HCT116 (cell line): ENCODE measurements at regions not wholly inside any gene's neighbourhood (a gene's known extent, or its start where the extent isn't known, plus 50 kb on each side); places are given as distances from the start of the nearest gene placed in this dataset.

ENCODE experiments used
- ATAC-seq: fragments of 200-7000 bp; cut with Tn5 transposase; 2 replicates; pipeline ENCODE4 v1.9.1; 2020; ENCODE audit warnings: mild to moderate bottlenecking, moderate library complexity
- BruUV-seq: library from RNA; stranded (reverse); fragments of 400-500 nt; replicated peaks from 2 replicates; lab custom pipeline; 2021; lab: Mats Ljungman, UMichigan
- CTCF ChIA-PET: fragments of 300-600 bp; sonication (Branson Sonifier 250); formaldehyde crosslinking; loops from one replicate; lab custom pipeline; 2021; ENCODE audit warnings: antibody characterized with exemption; lab: Charles Lee
- POLR2A ChIA-PET: fragments of 300-600, 350-600 bp; sonication (Branson Sonifier 250); formaldehyde crosslinking; loops from one replicate; lab custom pipeline; 2021; ENCODE audit warnings: antibody characterized with exemption; lab: Charles Lee
- RAD21 ChIA-PET, 2 experiments: fragments of 300-600 bp; sonication (Branson Sonifier 250); formaldehyde crosslinking; loops; one replicate each; lab custom pipeline; 2023; ENCODE audit warnings: low total read pairs in 2 of 2; ENCODE audit not compliant: uncharacterized antibody in 2 of 2, unreplicated experiment in 2 of 2, low non-redundant PET in 1 of 2; lab: Charles Lee
- DNase-seq: peaks from one replicate; pipeline ENCODE4 v3.0.0-alpha.2; 2010; ENCODE audit warnings: low read depth, low spot score
- H2AFZ ChIP-seq: fragments of 200-600 bp; shearing (Covaris generic), sonication (generic); 2 replicates; pipeline ENCODE4 v1.6.1; 2017; ENCODE audit warnings: low read depth, mixed run types, mixed read lengths, antibody characterized with exemption, low read length; ENCODE audit not compliant: poor library complexity, severe bottlenecking
- H3K27ac ChIP-seq: 2 replicates; pipeline ENCODE4 v1.5.1; 2012; ENCODE audit warnings: low read depth, low read length
- H3K27me3 ChIP-seq: fragments of 200-600 bp; sonication (generic); 2 replicates; pipeline ENCODE4 v1.6.1; 2016; ENCODE audit warnings: mixed run types, low read length, mixed read lengths; ENCODE audit not compliant: insufficient read depth
- H3K36me3 ChIP-seq, 2 experiments: fragments of 200-500 bp in 1 of 2; fragments of 200-600 bp in 1 of 2; sonication (Bioruptor generic) in 1 of 2; sonication (generic) in 1 of 2; 2 replicates each; pipeline versions ENCODE4 v1.5.1 to v1.6.1; 2014 to 2016; ENCODE audit warnings: low read length in 2 of 2, inconsistent platforms in 1 of 2, mixed read lengths in 1 of 2, mixed run types in 1 of 2; ENCODE audit not compliant: insufficient read depth in 2 of 2, control insufficient read depth in 1 of 2
- H3K4me1 ChIP-seq, 2 experiments: fragments of 200-600 bp in 1 of 2; sonication (generic) in 1 of 2; 2 replicates each; pipeline versions ENCODE4 v1.5.1 to v1.6.1; 2012 to 2017; ENCODE audit warnings: low read length in 2 of 2, inconsistent platforms in 1 of 2, mild to moderate bottlenecking in 1 of 2, mixed read lengths in 1 of 2, mixed run types in 1 of 2, moderate library complexity in 1 of 2; ENCODE audit not compliant: insufficient read depth in 2 of 2, control insufficient read depth in 1 of 2
- H3K4me2 ChIP-seq: fragments of 200-600 bp; sonication (generic); 2 replicates; pipeline ENCODE4 v1.6.1; 2017; ENCODE audit warnings: mixed run types, low read length, mixed read lengths
- H3K4me3 ChIP-seq, 2 experiments: fragments of 200-600 bp in 1 of 2; sonication (generic) in 1 of 2; replicated peaks in 1 of 2; 2 replicates each; pipeline ENCODE4 v1.5.1; 2011 to 2016; ENCODE audit warnings: low read length in 2 of 2, control low read depth in 1 of 2, low read depth in 1 of 2, mild to moderate bottlenecking in 1 of 2, mixed read lengths in 1 of 2, mixed run types in 1 of 2
- H3K79me2 ChIP-seq: fragments of 200-600 bp; sonication (generic); 2 replicates; pipeline ENCODE4 v1.6.1; 2017; ENCODE audit warnings: mild to moderate bottlenecking, mixed run types, low read length, moderate library complexity, mixed read lengths; ENCODE audit not compliant: insufficient read depth
- H3K9ac ChIP-seq: fragments of 200-600 bp; sonication (generic); 2 replicates; pipeline ENCODE4 v1.6.1; 2016; ENCODE audit warnings: low read length, mixed read lengths
- H3K9me2 ChIP-seq: fragments of 200-600 bp; sonication (generic), shearing (Covaris generic); 2 replicates; pipeline ENCODE4 v1.6.1; 2017; ENCODE audit warnings: mixed run types, mild to moderate bottlenecking, moderate library complexity; ENCODE audit not compliant: insufficient read depth
- H3K9me3 ChIP-seq, 2 experiments: fragments of 200-500 bp in 1 of 2; fragments of 200-600 bp in 1 of 2; sonication (Bioruptor generic) in 1 of 2; sonication (generic) in 1 of 2; 2 replicates each; pipeline ENCODE4 v1.6.1; 2014 to 2017; ENCODE audit warnings: low read length in 2 of 2, mixed read lengths in 2 of 2, inconsistent platforms in 1 of 2, low read depth in 1 of 2, mild to moderate bottlenecking in 1 of 2, mixed run types in 1 of 2, moderate library complexity in 1 of 2; ENCODE audit not compliant: control insufficient read depth in 1 of 2, insufficient read depth in 1 of 2
- H4K20me1 ChIP-seq: fragments of 200-600 bp; sonication (generic), shearing (Covaris generic); 2 replicates; pipeline ENCODE4 v1.6.1; 2017; ENCODE audit warnings: mixed run types, mild to moderate bottlenecking, moderate library complexity; ENCODE audit not compliant: insufficient read depth
- CBX3 ChIP-seq: IDR thresholded peaks from 2 replicates; pipeline ENCODE4 v1.6.1; 2012; ENCODE audit warnings: low read depth
- CEBPB ChIP-seq: IDR thresholded peaks from 2 replicates; pipeline ENCODE4 v1.6.1; 2012; ENCODE audit warnings: low read depth
- CTCF ChIP-seq, 3 experiments: fragments of 200-600 bp in 1 of 3; sonication (generic) in 1 of 3; IDR thresholded peaks in 2 of 3; conservative IDR thresholded peaks in 1 of 3; 2 replicates each; pipeline ENCODE4 v1.5.1; 2012 to 2017; ENCODE audit warnings: low read depth in 2 of 3, low read length in 2 of 3, antibody characterized with exemption in 1 of 3, borderline replicate concordance in 1 of 3, control low read depth in 1 of 3, mild to moderate bottlenecking in 1 of 3, mixed read lengths in 1 of 3, mixed run types in 1 of 3, moderate library complexity in 1 of 3; ENCODE audit not compliant: insufficient read depth in 1 of 3
- EGR1 ChIP-seq: IDR thresholded peaks from 2 replicates; pipeline ENCODE4 v1.6.1; 2012; ENCODE audit warnings: low read depth
- EZH2phosphoT487 ChIP-seq: fragments of 200-600 bp; IDR thresholded peaks from 2 replicates; pipeline ENCODE4 v1.6.1; 2018; ENCODE audit warnings: antibody characterized with exemption, borderline replicate concordance
- FOSL1 ChIP-seq: IDR thresholded peaks from 2 replicates; pipeline ENCODE4 v1.6.1; 2012; ENCODE audit warnings: low read depth
- MAX ChIP-seq: IDR thresholded peaks from 2 replicates; pipeline ENCODE4 v1.6.1; 2012
- POLR2A ChIP-seq: IDR thresholded peaks from 2 replicates; pipeline ENCODE4 v1.7.0; 2011; ENCODE audit warnings: borderline replicate concordance; ENCODE audit not compliant: insufficient read depth, insufficient read length; ENCODE audit errors: extremely low read depth
- POLR2AphosphoS5 ChIP-seq: IDR thresholded peaks from 2 replicates; pipeline ENCODE4 v1.6.1; 2011; ENCODE audit warnings: mild to moderate bottlenecking, low read depth, low read length, moderate library complexity
- SIN3A ChIP-seq: IDR thresholded peaks from 2 replicates; pipeline ENCODE4 v1.6.1; 2012; ENCODE audit warnings: low read depth
- SRF ChIP-seq: IDR thresholded peaks from 2 replicates; pipeline ENCODE4 v1.6.1; 2012; ENCODE audit warnings: low read depth
- TCF7L2 ChIP-seq: IDR thresholded peaks from 2 replicates; pipeline ENCODE4 v1.7.0; 2011; ENCODE audit warnings: borderline replicate concordance, inconsistent platforms; ENCODE audit not compliant: insufficient read depth, insufficient read length; ENCODE audit errors: extremely low read depth
- YY1 ChIP-seq: IDR thresholded peaks from 2 replicates; pipeline ENCODE4 v1.6.1; 2011; ENCODE audit warnings: low read length, low read depth, moderate library complexity, mild to moderate bottlenecking; ENCODE audit not compliant: insufficient replicate concordance; ENCODE audit errors: extremely low read depth
- ZBTB33 ChIP-seq: IDR thresholded peaks from 2 replicates; pipeline ENCODE4 v1.6.1; 2011; ENCODE audit warnings: mild to moderate bottlenecking, low read length, moderate library complexity; ENCODE audit not compliant: insufficient replicate concordance; ENCODE audit errors: extremely low read depth
- ZNF274 ChIP-seq: fragments of 200-500 bp; sonication (Bioruptor generic); IDR thresholded peaks from 2 replicates; pipeline ENCODE4 v1.6.1; 2014; ENCODE audit warnings: mild to moderate bottlenecking, low read depth, low read length, inconsistent platforms
- intact Hi-C: fragments of 100-400 bp; cut with micrococcal nuclease; formaldehyde crosslinking; loops from 2 replicates; pipeline ENCODE4 v1.10.0; 2022

- ATAC-seq: no peak
Measured at GRCh38 chr1:147811273-147811672, 50.9 kb upstream of the GJA5 start.

More at GRCh38 chr1:147811273-147811672, 50.9 kb upstream of the GJA5 start:
- BruUV-seq: no TSS peak
- no peak overlapping the region for H3K9ac ChIP-seq
- H3K9me2 ChIP-seq: no peaks in the 10 kb centered on the region
- TF ChIP-seq CEBPB (no peak), ZNF274 (no peak), EZH2phosphoT487 (no peak), EGR1 (no peak), ZBTB33 (no peak), POLR2A (no peak), SIN3A (no peak), CBX3 (no peak), POLR2AphosphoS5 (no peak), YY1 (no peak), FOSL1 (no peak), CTCF (IDR thresholded peaks at IDR 0.05 in 2 of 3, conservative IDR thresholded peaks at IDR 0.05 in 1 of 3; ENCODE audit: borderline replicate concordance in 1 of 3, insufficient read depth in 1 of 3, low read depth in 2 of 3, low read length in 2 of 3) (no peak), MAX (no peak), SRF (no peak), TCF7L2 (no peak)
- no peaks in the 10 kb centered on the region for H3K9me3 ChIP-seq
- intact Hi-C loops: no loop called here
- no peak for DNase-seq
- no peaks in the 10 kb centered on the region for H3K79me2 ChIP-seq
- H3K27ac ChIP-seq: no peak overlapping the region
- H3K4me1 ChIP-seq: no peaks in the 10 kb centered on the region
- no peak overlapping the region for H2AFZ ChIP-seq
- no peaks in the 10 kb centered on the region for H4K20me1 ChIP-seq
- POLR2A ChIA-PET: no interaction called here
- H3K27me3 ChIP-seq: no peaks in the 10 kb centered on the region
- CTCF ChIA-PET: no interaction called here
- no peak overlapping the region for H3K4me3 ChIP-seq
- H3K36me3 ChIP-seq: no peaks in the 10 kb centered on the region
- H3K4me2 ChIP-seq: no peak overlapping the region
- RAD21 ChIA-PET: no interaction called here
